ENCODE measurements at regions not wholly inside any gene's neighbourhood (a gene's known extent, or its start where the extent isn't known, plus 50 kb on each side); places are given as distances from the start of the nearest gene placed in this dataset.

DNA sequence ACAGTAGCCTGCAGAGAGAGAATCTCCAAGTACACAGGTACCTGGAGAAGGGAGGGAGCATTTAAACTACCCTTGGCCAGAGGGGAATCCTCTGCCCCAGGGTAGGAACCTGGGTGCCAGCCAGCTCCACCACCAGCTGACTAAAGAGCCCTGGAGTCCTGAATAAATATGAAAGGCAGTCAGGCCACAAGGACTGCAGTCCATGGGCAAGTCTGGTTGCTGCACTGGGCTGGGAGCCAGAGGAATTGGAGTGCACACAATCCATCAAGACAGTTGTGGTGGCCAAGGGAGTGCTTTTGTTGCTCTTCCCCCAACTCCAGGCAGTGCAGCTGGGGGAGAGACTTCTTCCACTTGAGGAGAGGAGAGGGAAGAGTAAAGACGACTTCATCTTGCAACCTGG, 172.5 kb downstream of the HNRNPD start:
- Histone ChIP-seq H3K9me3 (ENCODE audit: control insufficient read depth, insufficient read depth, low read depth, low read length) (no peaks in the 10 kb centered on the region), H3K27me3 (ENCODE audit: control insufficient read depth, insufficient read depth, low read length) (no peaks in the 10 kb centered on the region), H3K4me3 (ENCODE audit: low read depth in 2 of 2, low read length in 2 of 2) (no peak overlapping the region), H3K27ac (ENCODE audit: low read length) (no peak overlapping the region), H3K4me1 (ENCODE audit: control insufficient read depth, insufficient read depth, low read length) (no peaks in the 10 kb centered on the region), H3K36me3 (ENCODE audit: control insufficient read depth, insufficient read depth, low read length) (no peaks in the 10 kb centered on the region)
- no peak for ATAC-seq
- in situ Hi-C loops (cut with HindIII; ENCODE audit: low pct_unique_long_range_greater_than_20kb, low sequenced_read_pairs) (no loop called here), intact Hi-C loops (cut with micrococcal nuclease; ENCODE audit: unreplicated experiment) (loop anchor here (5.0 kb wide), 1 partner anchor 734 kb away; no protein-coding TSS in a partner anchor)
- TF ChIP-seq SIN3A (IDR thresholded peaks at IDR 0.05; ENCODE audit: borderline replicate concordance, insufficient read depth, low read depth, low read length), result no peak
- no TSS peak for BruUV-seq (replicated peaks)
- POLR2A ChIA-PET, result no interaction called here
- CTCF ChIA-PET, result interaction anchor here (0.9 kb wide), 1 partner anchor 734 kb away, joined by 4 read pairs; no protein-coding TSS in a partner anchor
- no peak for DNase-seq (ENCODE audit: low read depth, low spot score)

DNA sequence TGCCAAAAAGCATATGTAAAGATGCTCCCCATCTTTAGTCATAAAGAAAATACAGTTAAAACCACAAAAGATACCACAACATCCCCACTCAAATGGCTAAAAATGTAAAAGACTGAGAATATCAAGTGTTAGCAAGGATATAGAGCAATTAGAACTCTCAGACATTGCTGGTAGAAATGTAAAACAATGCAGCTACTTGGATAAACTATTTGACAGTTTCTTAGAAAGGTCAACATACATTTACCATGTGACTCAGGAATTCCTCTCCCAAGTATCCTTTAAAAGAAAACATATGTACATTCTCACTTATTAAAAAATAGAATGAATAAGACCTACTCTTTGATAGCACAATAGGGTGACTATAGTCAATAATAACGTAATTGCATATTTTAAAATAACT, 173.7 kb downstream of the HNRNPD start:
- ChIA-PET CTCF (interaction anchor here (0.6 kb wide), 1 partner anchor 240 kb away, joined by 3 read pairs; no protein-coding TSS in a partner anchor), POLR2A (no interaction called here)
- Histone ChIP-seq H3K36me3 (ENCODE audit: control insufficient read depth, insufficient read depth, low read length) (no peaks in the 10 kb centered on the region), H3K4me1 (ENCODE audit: control insufficient read depth, insufficient read depth, low read length) (no peaks in the 10 kb centered on the region), H3K9me3 (ENCODE audit: control insufficient read depth, insufficient read depth, low read depth, low read length) (no peaks in the 10 kb centered on the region), H3K4me3 (ENCODE audit: low read depth in 2 of 2, low read length in 2 of 2) (no peak overlapping the region), H3K27me3 (ENCODE audit: control insufficient read depth, insufficient read depth, low read length) (no peaks in the 10 kb centered on the region), H3K27ac (ENCODE audit: low read length) (no peak overlapping the region)
- in situ Hi-C loops (cut with HindIII; ENCODE audit: low pct_unique_long_range_greater_than_20kb, low sequenced_read_pairs), result no loop called here
- TF ChIP-seq POLR2AphosphoS5 (IDR thresholded peaks at IDR 0.05; ENCODE audit: low read depth, low read length) (no peak), TCF7L2 (IDR thresholded peaks at IDR 0.05; ENCODE audit: low read depth, low read length) (no peak), SIN3A (IDR thresholded peaks at IDR 0.05; ENCODE audit: borderline replicate concordance, insufficient read depth, low read depth, low read length) (no peak)
- TF ChIP-seq, protein P1, sequence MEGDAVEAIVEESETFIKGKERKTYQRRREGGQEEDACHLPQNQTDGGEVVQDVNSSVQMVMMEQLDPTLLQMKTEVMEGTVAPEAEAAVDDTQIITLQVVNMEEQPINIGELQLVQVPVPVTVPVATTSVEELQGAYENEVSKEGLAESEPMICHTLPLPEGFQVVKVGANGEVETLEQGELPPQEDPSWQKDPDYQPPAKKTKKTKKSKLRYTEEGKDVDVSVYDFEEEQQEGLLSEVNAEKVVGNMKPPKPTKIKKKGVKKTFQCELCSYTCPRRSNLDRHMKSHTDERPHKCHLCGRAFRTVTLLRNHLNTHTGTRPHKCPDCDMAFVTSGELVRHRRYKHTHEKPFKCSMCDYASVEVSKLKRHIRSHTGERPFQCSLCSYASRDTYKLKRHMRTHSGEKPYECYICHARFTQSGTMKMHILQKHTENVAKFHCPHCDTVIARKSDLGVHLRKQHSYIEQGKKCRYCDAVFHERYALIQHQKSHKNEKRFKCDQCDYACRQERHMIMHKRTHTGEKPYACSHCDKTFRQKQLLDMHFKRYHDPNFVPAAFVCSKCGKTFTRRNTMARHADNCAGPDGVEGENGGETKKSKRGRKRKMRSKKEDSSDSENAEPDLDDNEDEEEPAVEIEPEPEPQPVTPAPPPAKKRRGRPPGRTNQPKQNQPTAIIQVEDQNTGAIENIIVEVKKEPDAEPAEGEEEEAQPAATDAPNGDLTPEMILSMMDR (IDR thresholded peaks at IDR 0.05), result no peak
- TF ChIP-seq, protein P2, sequence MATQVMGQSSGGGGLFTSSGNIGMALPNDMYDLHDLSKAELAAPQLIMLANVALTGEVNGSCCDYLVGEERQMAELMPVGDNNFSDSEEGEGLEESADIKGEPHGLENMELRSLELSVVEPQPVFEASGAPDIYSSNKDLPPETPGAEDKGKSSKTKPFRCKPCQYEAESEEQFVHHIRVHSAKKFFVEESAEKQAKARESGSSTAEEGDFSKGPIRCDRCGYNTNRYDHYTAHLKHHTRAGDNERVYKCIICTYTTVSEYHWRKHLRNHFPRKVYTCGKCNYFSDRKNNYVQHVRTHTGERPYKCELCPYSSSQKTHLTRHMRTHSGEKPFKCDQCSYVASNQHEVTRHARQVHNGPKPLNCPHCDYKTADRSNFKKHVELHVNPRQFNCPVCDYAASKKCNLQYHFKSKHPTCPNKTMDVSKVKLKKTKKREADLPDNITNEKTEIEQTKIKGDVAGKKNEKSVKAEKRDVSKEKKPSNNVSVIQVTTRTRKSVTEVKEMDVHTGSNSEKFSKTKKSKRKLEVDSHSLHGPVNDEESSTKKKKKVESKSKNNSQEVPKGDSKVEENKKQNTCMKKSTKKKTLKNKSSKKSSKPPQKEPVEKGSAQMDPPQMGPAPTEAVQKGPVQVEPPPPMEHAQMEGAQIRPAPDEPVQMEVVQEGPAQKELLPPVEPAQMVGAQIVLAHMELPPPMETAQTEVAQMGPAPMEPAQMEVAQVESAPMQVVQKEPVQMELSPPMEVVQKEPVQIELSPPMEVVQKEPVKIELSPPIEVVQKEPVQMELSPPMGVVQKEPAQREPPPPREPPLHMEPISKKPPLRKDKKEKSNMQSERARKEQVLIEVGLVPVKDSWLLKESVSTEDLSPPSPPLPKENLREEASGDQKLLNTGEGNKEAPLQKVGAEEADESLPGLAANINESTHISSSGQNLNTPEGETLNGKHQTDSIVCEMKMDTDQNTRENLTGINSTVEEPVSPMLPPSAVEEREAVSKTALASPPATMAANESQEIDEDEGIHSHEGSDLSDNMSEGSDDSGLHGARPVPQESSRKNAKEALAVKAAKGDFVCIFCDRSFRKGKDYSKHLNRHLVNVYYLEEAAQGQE (IDR thresholded peaks at IDR 0.05; ENCODE audit: insufficient read depth in 1 of 2, low read depth in 2 of 2, low read length in 1 of 2), result no peak
- intact Hi-C loops (cut with micrococcal nuclease; ENCODE audit: unreplicated experiment), result loop anchor here (5.0 kb wide), 1 partner anchor 733 kb away; no protein-coding TSS in a partner anchor
- DNase-seq (ENCODE audit: low read depth, low spot score) (no peak), ATAC-seq (no peak)
- no TSS peak for BruUV-seq (replicated peaks)

DNA sequence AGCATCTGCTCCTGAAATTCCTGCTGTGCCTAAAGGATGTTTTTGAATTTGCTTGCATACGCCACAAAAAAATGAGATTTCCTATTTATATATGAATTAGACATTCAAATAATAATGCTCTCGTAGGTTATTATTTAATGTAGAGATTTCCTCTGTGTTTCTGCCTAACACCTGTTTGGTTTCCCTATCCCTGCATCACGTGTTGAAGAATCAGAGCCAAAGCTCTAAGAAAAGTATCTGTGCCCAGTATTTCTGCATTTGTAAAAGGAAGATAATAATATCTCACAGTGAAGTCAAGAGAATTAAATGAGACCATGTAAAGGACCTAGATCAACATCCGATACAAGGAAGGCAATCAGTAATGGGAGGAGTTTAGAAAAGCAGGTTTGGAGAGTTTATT, 179.5 kb downstream of the HNRNPD start:
- no peak overlapping the region for H3K4me3 ChIP-seq (ENCODE audit: low read depth in 2 of 2, low read length in 2 of 2)
- no peak overlapping the region for H3K27ac ChIP-seq (ENCODE audit: low read length)
- TF ChIP-seq SIN3A (IDR thresholded peaks at IDR 0.05; ENCODE audit: borderline replicate concordance, insufficient read depth, low read depth, low read length), result no peak
- TF ChIP-seq, protein P1 (IDR thresholded peaks at IDR 0.05), result no peak
- POLR2A ChIA-PET, result no interaction called here
- CTCF ChIA-PET, result no interaction called here
- H3K9me3 ChIP-seq (ENCODE audit: control insufficient read depth, insufficient read depth, low read depth, low read length), result no peaks in the 10 kb centered on the region
- ATAC-seq (no peak), DNase-seq (ENCODE audit: low read depth, low spot score) (no peak)
- in situ Hi-C loops (cut with HindIII; ENCODE audit: low pct_unique_long_range_greater_than_20kb, low sequenced_read_pairs), result no loop called here
- no TSS peak for BruUV-seq (replicated peaks)
- no peaks in the 10 kb centered on the region for H3K36me3 ChIP-seq (ENCODE audit: control insufficient read depth, insufficient read depth, low read length)
- no peaks in the 10 kb centered on the region for H3K4me1 ChIP-seq (ENCODE audit: control insufficient read depth, insufficient read depth, low read length)
- no peaks in the 10 kb centered on the region for H3K27me3 ChIP-seq (ENCODE audit: control insufficient read depth, insufficient read depth, low read length)
- intact Hi-C loops (cut with micrococcal nuclease; ENCODE audit: unreplicated experiment), result no loop called here

All from Panc1 (cell line).